ENCODE measurements at regions not wholly inside any gene's neighbourhood (a gene's known extent, or its start where the extent isn't known, plus 50 kb on each side); places are given as distances from the start of the nearest gene placed in this dataset.

DNA sequence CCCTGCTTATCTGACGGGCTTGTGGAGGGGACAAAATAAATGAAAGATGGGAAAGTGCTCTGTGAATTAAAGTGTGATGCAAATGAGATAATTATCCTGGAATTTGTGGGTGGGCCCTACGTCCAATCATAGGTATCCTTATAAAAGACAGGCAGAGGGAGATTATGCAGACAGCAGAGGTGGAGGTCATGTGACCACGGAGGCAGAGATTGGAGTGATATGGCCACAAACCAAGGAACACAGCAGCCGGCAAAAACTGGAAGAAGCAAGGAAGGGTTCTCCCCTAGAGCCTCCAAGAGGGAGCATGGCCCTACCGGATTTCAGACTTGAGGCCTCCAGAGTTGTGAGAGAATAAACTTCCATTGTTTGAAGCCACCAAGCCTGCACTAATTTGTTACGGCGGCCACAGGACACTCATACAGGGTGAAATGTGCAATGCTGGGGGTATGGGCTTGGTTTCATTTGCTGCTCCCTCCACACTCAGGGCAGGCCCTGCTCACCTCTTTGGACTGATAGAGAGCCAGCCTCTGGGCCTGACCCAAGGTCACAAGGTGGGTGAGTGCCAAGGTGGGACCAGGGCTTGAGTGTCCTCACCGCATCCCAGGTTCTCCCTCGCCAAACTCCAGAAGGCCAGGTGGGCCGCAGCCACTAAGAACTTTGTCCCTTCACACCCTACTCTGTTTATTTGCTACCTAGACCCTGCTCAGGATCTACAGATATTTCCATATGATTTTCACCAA is 149.6 kb upstream of the TNRC6C start:
- DNase-seq (ENCODE audit: insufficient read length, low spot score) = no peak
- FAIRE-seq = no peak

GRCh38 chr17:77809814-77810213 is 148.7 kb upstream of the TNRC6C start:
- FAIRE-seq (no peak), DNase-seq (ENCODE audit: insufficient read length, low spot score) (no peak)

GRCh38 chr17:77810536-77810935 is 148.0 kb upstream of the TNRC6C start:
- FAIRE-seq = no peak
- no peak for DNase-seq (ENCODE audit: insufficient read length, low spot score)

- DNase-seq (ENCODE audit: insufficient read length, low spot score) = no peak
- no peak for FAIRE-seq
These were observed 147.0 kb upstream of the TNRC6C start for GRCh38 chr17:77811521-77811920.

- DNase-seq (ENCODE audit: insufficient read length, low spot score) (no peak), FAIRE-seq (no peak)
These were observed 144.3 kb upstream of the TNRC6C start for GRCh38 chr17:77814091-77814772.

GRCh38 chr17:77815127-77815905 is 143.2 kb upstream of the TNRC6C start:
- FAIRE-seq = no peak
- DNase-seq (ENCODE audit: insufficient read length, low spot score) = no peak

- FAIRE-seq = no peak
- DNase-seq (ENCODE audit: insufficient read length, low spot score) = no peak
These were observed 140.6 kb upstream of the TNRC6C start for GRCh38 chr17:77817953-77818352.

GRCh38 chr17:77819497-77819896 is 139.0 kb upstream of the TNRC6C start:
- DNase-seq (ENCODE audit: insufficient read length, low spot score) (no peak), FAIRE-seq (no peak)

- DNase-seq (ENCODE audit: insufficient read length, low spot score) (peak; percentile 33), FAIRE-seq (no peak)
These were observed 137.4 kb upstream of the TNRC6C start for GRCh38 chr17:77821114-77821513.

DNA sequence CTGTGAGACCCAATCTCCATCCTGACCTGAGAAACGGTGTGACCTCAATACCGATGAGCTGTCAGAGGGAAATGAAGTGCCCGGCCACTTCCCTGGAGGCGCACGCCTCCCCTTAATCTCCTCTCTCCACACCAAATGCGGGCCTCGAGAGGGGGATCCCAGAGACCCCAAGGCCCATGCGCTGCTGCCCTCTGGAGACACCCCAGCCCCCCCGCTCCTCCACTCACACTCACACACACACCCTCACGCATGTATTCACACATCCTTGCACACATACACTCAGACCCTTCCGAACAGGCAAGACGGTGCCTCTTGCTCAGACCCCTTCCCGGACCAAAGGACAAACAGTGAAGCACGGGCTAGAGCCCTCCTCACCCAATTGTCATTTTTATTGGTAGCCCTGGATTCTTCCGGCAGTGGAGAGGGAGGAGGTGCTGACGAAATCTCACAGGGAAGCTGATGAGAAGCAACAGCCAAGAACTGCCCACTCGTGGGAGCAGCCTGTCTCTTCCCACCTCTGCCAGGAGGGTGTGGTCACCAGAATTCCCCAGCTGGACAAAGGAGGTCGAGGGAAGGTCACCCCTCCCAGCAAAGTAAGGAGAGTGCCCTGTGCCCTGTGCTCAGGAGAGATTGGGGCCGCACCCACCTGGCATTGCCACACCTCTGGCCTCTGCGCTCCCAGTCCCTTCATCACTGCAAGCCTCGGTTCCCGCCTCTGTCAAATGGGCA is 136.0 kb upstream of the TNRC6C start:
- FAIRE-seq (no peak), DNase-seq (ENCODE audit: insufficient read length, low spot score) (no peak)

DNA sequence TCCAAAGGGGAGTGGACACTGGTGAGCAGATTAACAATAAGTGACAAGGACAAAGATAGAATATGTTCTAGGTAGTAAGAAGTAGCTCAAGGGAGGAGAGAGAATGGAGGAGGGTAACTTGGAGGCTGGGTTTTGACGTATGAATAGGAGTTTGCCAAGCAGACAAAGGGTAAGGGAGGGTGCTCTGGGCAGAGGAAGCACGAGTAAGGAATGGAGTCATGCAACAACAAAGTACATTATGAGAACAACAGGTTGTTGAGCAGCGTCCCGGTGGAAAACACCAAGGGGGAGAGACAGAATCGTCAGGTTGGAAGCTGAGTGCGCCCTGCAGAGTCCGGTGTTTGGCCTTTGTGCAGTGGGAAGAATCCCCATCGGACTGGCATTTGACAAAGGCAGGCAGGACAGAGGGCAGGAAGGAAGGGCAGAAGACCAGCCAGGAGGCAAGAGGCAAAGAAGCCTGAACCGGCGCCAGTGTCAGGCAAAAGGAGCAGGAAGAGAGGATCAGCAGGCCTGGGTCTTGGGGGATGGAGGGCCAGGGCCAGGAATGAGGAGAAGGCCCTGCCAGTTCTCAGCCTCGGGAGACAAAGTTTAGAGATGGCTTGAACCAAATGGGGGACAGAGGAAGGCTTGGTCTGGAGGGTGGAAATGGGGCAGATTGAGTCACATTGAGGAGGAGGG is 134.3 kb upstream of the TNRC6C start:
- DNase-seq (ENCODE audit: insufficient read length, low spot score) (no peak), FAIRE-seq (no peak)

DNA sequence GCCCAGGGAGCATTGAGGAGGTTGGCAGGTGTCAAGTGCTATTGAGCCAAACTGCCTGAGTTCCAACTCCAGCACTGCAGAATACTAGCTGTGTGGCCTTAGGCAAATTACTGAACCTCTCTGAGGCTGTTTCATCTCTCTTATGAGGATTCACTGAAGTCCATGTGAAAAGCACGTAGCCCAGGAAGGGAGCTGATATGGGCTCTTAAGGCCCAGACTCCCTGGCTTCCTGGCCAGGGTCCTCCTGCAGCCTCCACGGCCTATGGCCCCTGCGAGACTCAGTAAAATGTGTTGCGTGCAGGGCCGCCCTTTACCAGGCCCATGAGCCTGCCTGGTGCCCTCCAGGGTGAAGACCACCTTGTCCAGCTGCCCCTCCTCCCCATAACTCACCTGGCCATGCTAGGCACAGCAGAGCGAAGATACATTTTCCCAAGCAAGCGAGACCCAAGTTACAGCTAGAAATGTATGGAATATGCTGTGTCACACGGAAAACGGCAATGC is 133.7 kb upstream of the TNRC6C start:
- FAIRE-seq = no peak
- no peak for DNase-seq (ENCODE audit: insufficient read length, low spot score)

DNA sequence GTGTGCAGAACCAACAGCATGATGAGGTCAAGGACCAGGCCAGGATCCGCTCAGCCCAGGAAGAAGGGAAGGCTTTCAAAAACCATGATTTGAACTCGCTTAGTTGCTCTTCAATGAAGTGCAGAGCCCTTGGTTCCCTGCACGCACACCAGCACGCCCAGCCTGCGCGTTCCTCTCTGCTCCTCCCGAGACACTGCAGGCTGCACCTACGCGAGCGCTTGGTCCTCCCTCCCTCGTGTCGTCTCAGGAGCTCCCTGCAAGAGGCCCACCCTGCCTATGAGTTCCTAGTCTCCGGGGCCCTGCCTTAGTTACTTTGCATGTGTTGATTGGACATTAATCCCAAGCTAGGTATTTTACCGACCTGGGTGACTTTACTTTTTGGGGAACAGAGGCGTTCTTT is 132.9 kb upstream of the TNRC6C start:
- FAIRE-seq = no peak
- DNase-seq (ENCODE audit: insufficient read length, low spot score) = no peak

DNA sequence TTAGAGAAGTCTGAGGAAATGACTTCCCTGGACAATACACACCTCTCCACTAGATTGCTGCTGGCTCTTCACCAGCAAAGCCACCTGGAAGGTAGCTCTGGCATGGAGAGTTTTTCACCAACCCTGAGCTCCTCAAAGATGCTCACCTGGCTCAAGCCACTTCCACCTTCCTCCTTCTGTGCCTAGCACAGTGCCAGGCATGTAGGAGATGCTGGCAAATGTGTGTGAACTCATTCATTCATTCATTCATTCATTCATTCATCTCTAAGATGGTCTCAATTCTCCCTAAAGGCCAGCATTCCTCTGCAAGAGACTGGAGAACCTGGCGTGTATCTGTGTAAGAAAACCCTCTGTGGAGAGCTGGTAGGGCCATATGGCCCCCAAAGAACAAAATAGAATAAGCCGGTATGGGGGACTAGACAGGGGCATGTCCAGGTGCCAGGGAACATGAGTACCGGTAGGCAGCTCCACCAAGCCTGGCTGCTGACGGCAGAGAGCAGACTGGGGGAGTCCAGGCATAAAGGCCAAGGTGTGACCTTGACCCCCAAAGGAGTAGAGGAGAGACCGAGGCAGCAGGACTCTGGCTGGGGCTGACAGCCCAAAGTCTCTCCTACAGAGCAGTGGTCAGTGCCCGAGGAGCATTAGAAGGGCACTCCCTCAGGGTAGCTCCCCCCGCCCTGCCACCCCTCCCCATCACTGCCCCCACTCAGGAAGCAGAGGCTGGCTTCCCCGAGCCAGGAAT is 132.2 kb upstream of the TNRC6C start:
- DNase-seq (ENCODE audit: insufficient read length, low spot score) = no peak
- no peak for FAIRE-seq

- FAIRE-seq = no peak
These were observed 131.5 kb upstream of the TNRC6C start for GRCh38 chr17:77827039-77827438.

DNA sequence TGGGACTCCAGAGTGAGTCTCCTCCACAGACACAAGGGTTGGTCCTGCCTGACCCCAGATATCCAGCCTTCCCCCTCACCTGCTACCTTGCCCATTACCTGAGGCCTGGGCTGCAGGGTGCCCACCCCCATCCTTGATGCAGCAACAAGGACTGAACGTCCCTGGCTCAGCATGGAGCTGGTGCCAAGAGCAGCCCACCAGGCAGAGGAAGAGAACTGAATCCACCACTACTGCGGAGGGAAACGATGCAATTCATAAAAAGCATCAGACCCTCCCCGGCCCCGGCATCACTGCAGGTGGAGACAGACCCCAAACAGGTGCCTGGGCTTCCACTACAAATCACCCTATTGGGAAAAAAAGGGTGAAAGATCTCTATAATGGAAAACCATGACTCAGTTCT is 131.0 kb upstream of the TNRC6C start:
- DNase-seq (ENCODE audit: insufficient read length, low spot score) = no peak
- FAIRE-seq = no peak

More at GRCh38 chr17:77827039-77827438, 131.5 kb upstream of the TNRC6C start:
- no peak for DNase-seq (ENCODE audit: insufficient read length, low spot score)

- DNase-seq (ENCODE audit: insufficient read length, low spot score) (no peak), FAIRE-seq (no peak)
These were observed 129.6 kb upstream of the TNRC6C start for GRCh38 chr17:77828749-77829539.

DNA sequence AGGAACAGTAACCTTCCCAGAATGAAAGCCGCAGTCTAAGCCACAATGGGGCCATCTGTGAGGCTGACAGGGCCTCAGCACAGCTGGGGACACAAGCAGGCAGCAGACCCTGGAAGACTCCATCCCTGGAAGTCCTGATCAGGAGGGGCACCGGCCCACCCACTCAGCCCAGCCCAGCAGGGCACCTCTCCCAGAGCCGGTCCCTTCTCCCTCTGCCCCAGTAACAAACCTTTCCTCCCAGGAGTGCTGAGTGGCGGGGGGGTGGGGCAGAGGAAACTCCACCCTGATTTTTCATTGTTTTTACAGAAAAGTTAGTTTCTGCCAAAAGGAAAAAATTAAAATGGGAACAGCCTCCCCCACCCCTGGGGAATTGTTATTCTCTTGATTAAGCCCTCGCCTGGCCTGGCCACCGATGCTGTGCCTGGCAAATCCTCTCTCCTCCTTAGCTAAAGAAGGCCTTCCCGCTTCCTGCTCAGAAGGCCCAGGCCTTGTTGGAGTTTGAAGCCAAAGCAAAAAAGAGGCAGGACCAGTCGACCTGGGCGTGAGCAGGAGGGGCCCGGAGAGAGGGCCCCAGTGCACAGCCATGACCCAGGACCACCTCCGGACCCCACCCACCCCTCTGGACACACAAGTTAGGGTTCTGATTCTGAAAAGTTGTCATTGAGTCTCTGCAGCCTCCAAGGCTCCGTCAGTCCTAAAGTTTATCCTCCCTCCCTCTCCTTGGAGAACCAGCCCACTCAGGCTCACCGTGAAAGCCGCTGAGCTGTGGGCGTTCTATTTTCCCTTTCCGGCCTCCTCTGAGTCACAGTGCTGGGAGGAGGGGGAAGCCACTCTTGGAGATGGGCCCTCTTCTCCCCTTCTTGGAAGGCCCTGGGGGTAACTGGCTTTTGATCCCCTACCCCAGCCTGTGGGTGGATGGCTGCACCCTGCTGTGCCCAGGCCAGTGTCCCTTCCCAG is 128.4 kb upstream of the TNRC6C start:
- DNase-seq (ENCODE audit: insufficient read length, low spot score) (no peak), FAIRE-seq (no peak)
